ENCODE measurements at regions not wholly inside any gene's neighbourhood (a gene's known extent, or its start where the extent isn't known, plus 50 kb on each side); places are given as distances from the start of the nearest gene placed in this dataset.

GRCh38 chr7:25069900-25070443 is 55.1 kb downstream of the CYCS start:
- Histone ChIP-seq H3K27me3 (no peaks in the 10 kb centered on the region), H3K27ac (no peak overlapping the region), H3K36me3 (ENCODE audit: low read depth, missing control alignments) (no peaks in the 10 kb centered on the region), H3K4me3 (peak overlapping the region in 1 of 2 donors; percentile 11), H3K4me1 (no peaks in the 10 kb centered on the region), H3K9me3 (no peaks in the 10 kb centered on the region)
- TF ChIP-seq POLR2A (IDR thresholded peaks at IDR 0.05) = no peak
- TF ChIP-seq, protein P1, sequence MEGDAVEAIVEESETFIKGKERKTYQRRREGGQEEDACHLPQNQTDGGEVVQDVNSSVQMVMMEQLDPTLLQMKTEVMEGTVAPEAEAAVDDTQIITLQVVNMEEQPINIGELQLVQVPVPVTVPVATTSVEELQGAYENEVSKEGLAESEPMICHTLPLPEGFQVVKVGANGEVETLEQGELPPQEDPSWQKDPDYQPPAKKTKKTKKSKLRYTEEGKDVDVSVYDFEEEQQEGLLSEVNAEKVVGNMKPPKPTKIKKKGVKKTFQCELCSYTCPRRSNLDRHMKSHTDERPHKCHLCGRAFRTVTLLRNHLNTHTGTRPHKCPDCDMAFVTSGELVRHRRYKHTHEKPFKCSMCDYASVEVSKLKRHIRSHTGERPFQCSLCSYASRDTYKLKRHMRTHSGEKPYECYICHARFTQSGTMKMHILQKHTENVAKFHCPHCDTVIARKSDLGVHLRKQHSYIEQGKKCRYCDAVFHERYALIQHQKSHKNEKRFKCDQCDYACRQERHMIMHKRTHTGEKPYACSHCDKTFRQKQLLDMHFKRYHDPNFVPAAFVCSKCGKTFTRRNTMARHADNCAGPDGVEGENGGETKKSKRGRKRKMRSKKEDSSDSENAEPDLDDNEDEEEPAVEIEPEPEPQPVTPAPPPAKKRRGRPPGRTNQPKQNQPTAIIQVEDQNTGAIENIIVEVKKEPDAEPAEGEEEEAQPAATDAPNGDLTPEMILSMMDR (IDR thresholded peaks at IDR 0.05) = peak; percentile 74 to 94 (median 86)
- intact Hi-C loops (cut with DNase I; ENCODE audit: low total_unique reads) = loop anchor here (5.0 kb wide), 1 partner anchor 248 kb away; no protein-coding TSS in a partner anchor
- WGBS, 2 donors = 21 to 22% methylated on average over 11 of the region's 11 CpGs
- peak; percentile 75 for DNase-seq

GRCh38 chr7:25068502-25069213 is 56.4 kb downstream of the CYCS start:
- no peaks in the 10 kb centered on the region for H3K36me3 ChIP-seq (ENCODE audit: low read depth, missing control alignments)
- no peak overlapping the region for H3K4me3 ChIP-seq
- H3K27ac ChIP-seq = no peak overlapping the region
- no peak for DNase-seq
- no peaks in the 10 kb centered on the region for H3K9me3 ChIP-seq
- no peaks in the 10 kb centered on the region for H3K4me1 ChIP-seq
- no peaks in the 10 kb centered on the region for H3K27me3 ChIP-seq
- 58 to 68% methylated on average over 10 of the region's 10 CpGs for WGBS, 2 donors
- intact Hi-C loops (cut with DNase I; ENCODE audit: low total_unique reads) = loop anchor here (5.0 kb wide), 1 partner anchor 246 kb away; no protein-coding TSS in a partner anchor
- no peak for TF ChIP-seq POLR2A (IDR thresholded peaks at IDR 0.05)
- TF ChIP-seq, protein P1 (IDR thresholded peaks at IDR 0.05) = no peak

DNA sequence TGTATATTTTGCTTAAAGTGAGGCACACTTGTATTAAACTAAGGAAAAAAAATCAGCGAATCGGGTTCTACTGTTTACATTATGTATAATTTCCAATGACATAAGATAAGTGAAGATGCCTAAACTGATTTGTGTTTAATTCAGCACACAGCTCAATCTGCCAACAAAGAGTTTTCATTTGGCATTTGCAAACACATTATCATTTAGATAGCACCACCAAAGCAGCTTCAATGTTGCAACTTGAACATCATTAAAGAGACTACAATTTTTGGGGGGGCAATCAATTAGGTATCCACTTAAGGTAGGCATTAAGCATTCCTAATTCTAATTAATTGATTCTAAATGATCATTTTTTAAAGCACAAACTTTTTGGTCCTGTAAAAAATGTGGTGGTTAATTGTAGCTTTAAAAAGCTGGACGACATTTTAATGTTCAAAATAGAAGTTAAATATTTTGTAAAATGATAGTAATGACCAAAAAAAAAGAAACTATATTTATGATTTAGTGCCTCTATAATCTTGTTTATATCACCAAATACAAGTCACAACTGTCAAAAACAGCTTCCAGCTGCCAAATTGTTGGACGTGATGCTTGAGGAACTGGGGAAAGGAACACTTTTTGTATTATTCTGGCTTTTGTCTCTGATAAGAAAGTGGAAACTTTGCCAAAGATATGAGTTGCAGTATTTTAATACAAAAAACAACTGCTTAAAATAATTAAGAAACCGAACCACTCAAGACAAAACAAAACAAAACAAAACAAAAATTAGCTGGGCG is 57.1 kb downstream of the CYCS start:
- Histone ChIP-seq H3K36me3 (ENCODE audit: low read depth, missing control alignments) (no peaks in the 10 kb centered on the region), H3K4me3 (no peak overlapping the region), H3K27me3 (no peaks in the 10 kb centered on the region), H3K4me1 (no peaks in the 10 kb centered on the region), H3K9me3 (no peaks in the 10 kb centered on the region), H3K27ac (no peak overlapping the region)
- DNase-seq = no peak
- TF ChIP-seq, protein P1 (IDR thresholded peaks at IDR 0.05) = no peak
- no peak for TF ChIP-seq POLR2A (IDR thresholded peaks at IDR 0.05)
- intact Hi-C loops (cut with DNase I; ENCODE audit: low total_unique reads) = loop anchor here (5.0 kb wide), 1 partner anchor 246 kb away; no protein-coding TSS in a partner anchor
- 46 to 49% methylated on average over 6 of the region's 6 CpGs for WGBS, 2 donors

- no peak for DNase-seq
Observed at GRCh38 chr7:25066253-25066652, 58.8 kb downstream of the CYCS start.

More at GRCh38 chr7:25066253-25066652, 58.8 kb downstream of the CYCS start:
- no peaks in the 10 kb centered on the region for H3K27me3 ChIP-seq
- intact Hi-C loops (cut with DNase I; ENCODE audit: low total_unique reads) = loop anchor here (5.0 kb wide), 1 partner anchor 244 kb away; no protein-coding TSS in a partner anchor
- TF ChIP-seq, protein P1 (IDR thresholded peaks at IDR 0.05) = no peak
- TF ChIP-seq POLR2A (IDR thresholded peaks at IDR 0.05) = no peak
- 83 to 84% methylated on average over 1 of the region's 1 CpG for WGBS, 2 donors
- no peaks in the 10 kb centered on the region for H3K4me1 ChIP-seq
- H3K4me3 ChIP-seq = no peak overlapping the region
- H3K9me3 ChIP-seq = no peaks in the 10 kb centered on the region
- no peaks in the 10 kb centered on the region for H3K36me3 ChIP-seq (ENCODE audit: low read depth, missing control alignments)
- no peak overlapping the region for H3K27ac ChIP-seq

Data from testis (tissue), 2 donors.